ENCODE measurements at regions not wholly inside any gene's neighbourhood (a gene's known extent, or its start where the extent isn't known, plus 50 kb on each side); places are given as distances from the start of the nearest gene placed in this dataset.
A peak's percentile ranks its signal among the peaks of the same experiment; 100 is the strongest.

DNA sequence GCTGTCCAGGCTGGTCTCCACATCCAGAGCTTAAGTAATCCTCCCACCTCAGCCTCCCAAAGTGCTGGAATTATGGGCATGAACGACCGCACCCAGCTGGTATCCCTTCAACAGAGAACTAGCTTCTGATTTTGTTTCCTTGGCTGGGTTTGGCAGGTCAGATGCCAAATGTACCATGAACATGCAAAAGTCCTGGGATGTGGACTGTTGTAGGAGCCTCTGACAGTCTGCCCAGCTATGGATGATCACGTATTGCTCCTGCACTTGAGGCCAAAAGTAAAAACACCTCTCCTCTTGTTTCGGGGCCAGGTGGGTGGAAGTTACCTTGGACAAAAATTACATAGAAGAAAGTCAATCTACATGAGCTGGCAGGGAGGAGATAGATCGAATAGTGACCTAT, 699.5 kb downstream of the TYW1 start:
- 100% methylated on average over 2 of the region's 5 CpGs for WGBS (ENCODE audit: insufficient coverage)
- H3K9me3 ChIP-seq (ENCODE audit: control insufficient read depth, insufficient read depth, low read length) = no peaks in the 10 kb centered on the region
- H3K36me3 ChIP-seq (ENCODE audit: control insufficient read depth, insufficient read depth, low read length) = no peaks in the 10 kb centered on the region
- H3K27me3 ChIP-seq (ENCODE audit: control insufficient read depth, insufficient read depth, low read length) = no peaks in the 10 kb centered on the region
- no peaks in the 10 kb centered on the region for H3K4me1 ChIP-seq (ENCODE audit: control insufficient read depth, insufficient read depth, low read length)
- H3K27ac ChIP-seq (ENCODE audit: low read depth, low read length) = no peak overlapping the region
- H3K4me3 ChIP-seq (ENCODE audit: low read depth, low read length) = no peak overlapping the region
- no peak for DNase-seq (ENCODE audit: low read depth in 4 of 6, low spot score in 6 of 6)

DNA sequence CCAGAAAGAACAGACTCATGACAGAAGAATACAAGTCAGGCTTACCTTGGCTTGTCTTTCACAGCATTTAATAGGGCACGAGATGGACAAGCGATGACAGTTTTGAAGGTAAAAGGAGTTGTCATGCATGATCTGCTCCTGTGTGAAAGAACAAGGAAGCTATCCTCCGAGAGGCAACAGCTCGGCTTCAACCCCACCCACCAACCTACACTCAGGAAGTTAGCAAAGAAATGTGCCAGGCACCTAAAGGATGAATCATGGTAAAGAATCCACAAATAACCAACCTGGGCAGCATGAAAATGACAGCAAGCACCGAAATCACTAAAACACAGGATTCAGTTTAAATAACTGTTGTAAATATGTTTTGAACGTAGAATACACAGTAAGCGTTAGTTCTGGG, 700.2 kb downstream of the TYW1 start:
- Histone ChIP-seq H3K4me3 (ENCODE audit: low read depth, low read length) (no peak overlapping the region), H3K27ac (ENCODE audit: low read depth, low read length) (no peak overlapping the region), H3K36me3 (ENCODE audit: control insufficient read depth, insufficient read depth, low read length) (no peaks in the 10 kb centered on the region), H3K4me1 (ENCODE audit: control insufficient read depth, insufficient read depth, low read length) (no peaks in the 10 kb centered on the region), H3K9me3 (ENCODE audit: control insufficient read depth, insufficient read depth, low read length) (no peaks in the 10 kb centered on the region), H3K27me3 (ENCODE audit: control insufficient read depth, insufficient read depth, low read length) (no peaks in the 10 kb centered on the region)
- no peak for DNase-seq (ENCODE audit: low read depth in 4 of 6, low spot score in 6 of 6)
- no CpG with 5 or more reads among the region's 7 CpGs for WGBS (ENCODE audit: insufficient coverage)

DNA sequence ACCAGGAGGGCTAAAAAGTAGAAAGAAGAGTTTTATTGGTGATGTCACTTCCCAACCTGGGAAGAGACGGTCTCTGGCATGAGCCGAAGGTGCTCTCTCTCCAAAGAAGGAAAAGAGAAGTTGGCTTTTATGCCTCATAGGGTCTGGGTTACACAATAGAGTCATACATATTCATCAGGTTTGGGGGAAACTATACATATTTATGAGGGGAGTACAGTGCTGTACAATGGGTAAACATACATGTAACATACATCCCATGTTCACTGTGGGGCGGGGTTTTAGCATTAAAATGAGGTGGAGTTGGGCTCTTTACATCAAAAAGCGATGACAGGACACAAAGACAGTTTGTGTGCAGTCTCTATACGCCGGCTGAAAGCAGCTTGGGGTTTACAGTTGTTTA, 701.7 kb downstream of the TYW1 start:
- WGBS (ENCODE audit: insufficient coverage) = 52% methylated on average over 5 of the region's 6 CpGs

DNA sequence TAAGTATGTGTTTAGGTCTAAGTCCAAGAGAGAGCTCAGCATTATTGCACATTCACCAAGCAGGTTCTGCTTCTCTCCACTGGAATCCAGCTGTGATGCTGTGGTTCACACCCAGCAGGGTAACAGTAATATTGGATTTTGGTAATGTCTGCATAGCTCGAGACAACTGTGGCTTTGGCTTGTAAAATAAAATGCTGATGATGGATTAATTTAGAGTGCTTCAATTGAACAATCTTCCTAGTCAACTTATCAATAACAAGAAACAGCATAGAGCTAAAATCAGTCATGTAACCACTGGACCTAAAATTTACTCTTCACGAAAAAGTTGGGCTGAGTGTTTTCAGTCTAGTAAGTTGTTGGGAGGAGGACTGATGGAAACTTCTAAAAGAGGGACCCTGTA, 709.2 kb downstream of the TYW1 start:
- no peaks in the 10 kb centered on the region for H3K36me3 ChIP-seq (ENCODE audit: control insufficient read depth, insufficient read depth, low read length)
- WGBS (ENCODE audit: insufficient coverage) = no CpG with 5 or more reads among the region's 2 CpGs
- no peak overlapping the region for H3K27ac ChIP-seq (ENCODE audit: low read depth, low read length)
- no peak overlapping the region for H3K4me3 ChIP-seq (ENCODE audit: low read depth, low read length)
- no peaks in the 10 kb centered on the region for H3K27me3 ChIP-seq (ENCODE audit: control insufficient read depth, insufficient read depth, low read length)
- H3K4me1 ChIP-seq (ENCODE audit: control insufficient read depth, insufficient read depth, low read length) = no peaks in the 10 kb centered on the region
- no peak for DNase-seq (ENCODE audit: low read depth in 4 of 6, low spot score in 6 of 6)
- no peaks in the 10 kb centered on the region for H3K9me3 ChIP-seq (ENCODE audit: control insufficient read depth, insufficient read depth, low read length)

More for the DNA sequence above, 701.7 kb downstream of the TYW1 start:
- Histone ChIP-seq H3K4me1 (ENCODE audit: control insufficient read depth, insufficient read depth, low read length) (no peaks in the 10 kb centered on the region), H3K9me3 (ENCODE audit: control insufficient read depth, insufficient read depth, low read length) (no peaks in the 10 kb centered on the region), H3K36me3 (ENCODE audit: control insufficient read depth, insufficient read depth, low read length) (no peaks in the 10 kb centered on the region), H3K4me3 (ENCODE audit: low read depth, low read length) (no peak overlapping the region), H3K27ac (ENCODE audit: low read depth, low read length) (no peak overlapping the region), H3K27me3 (ENCODE audit: control insufficient read depth, insufficient read depth, low read length) (no peaks in the 10 kb centered on the region)
- no peak for DNase-seq (ENCODE audit: low read depth in 4 of 6, low spot score in 6 of 6)

DNA sequence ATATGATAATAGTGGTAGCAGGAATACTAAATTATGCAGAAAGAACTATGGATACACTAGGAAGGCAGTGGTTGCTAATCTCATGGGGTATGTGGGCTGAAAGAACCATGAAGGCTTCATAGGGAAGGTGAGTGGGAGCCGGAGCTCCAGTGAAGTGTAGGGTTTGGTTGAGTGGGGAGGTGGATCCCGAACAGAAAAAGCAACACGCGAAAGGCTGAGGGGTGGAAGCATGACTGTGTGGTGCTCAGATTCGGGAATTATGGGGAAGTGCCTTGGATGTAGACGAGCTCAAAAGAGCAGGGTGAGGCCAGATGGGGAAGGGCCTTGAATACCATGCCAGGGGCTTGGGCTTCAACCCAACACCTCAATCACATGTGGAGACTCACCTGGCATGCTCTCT, 715.1 kb downstream of the TYW1 start:
- H3K9me3 ChIP-seq (ENCODE audit: control insufficient read depth, insufficient read depth, low read length) = no peaks in the 10 kb centered on the region
- DNase-seq (ENCODE audit: low read depth in 4 of 6, low spot score in 6 of 6) = no peak
- H3K4me1 ChIP-seq (ENCODE audit: control insufficient read depth, insufficient read depth, low read length) = peaks cover 4% of the 10 kb centered on the region
- H3K27ac ChIP-seq (ENCODE audit: low read depth, low read length) = no peak overlapping the region
- no peaks in the 10 kb centered on the region for H3K36me3 ChIP-seq (ENCODE audit: control insufficient read depth, insufficient read depth, low read length)
- no peak overlapping the region for H3K4me3 ChIP-seq (ENCODE audit: low read depth, low read length)
- H3K27me3 ChIP-seq (ENCODE audit: control insufficient read depth, insufficient read depth, low read length) = no peaks in the 10 kb centered on the region
- 98% methylated on average over 6 of the region's 6 CpGs for WGBS (ENCODE audit: insufficient coverage)

DNA sequence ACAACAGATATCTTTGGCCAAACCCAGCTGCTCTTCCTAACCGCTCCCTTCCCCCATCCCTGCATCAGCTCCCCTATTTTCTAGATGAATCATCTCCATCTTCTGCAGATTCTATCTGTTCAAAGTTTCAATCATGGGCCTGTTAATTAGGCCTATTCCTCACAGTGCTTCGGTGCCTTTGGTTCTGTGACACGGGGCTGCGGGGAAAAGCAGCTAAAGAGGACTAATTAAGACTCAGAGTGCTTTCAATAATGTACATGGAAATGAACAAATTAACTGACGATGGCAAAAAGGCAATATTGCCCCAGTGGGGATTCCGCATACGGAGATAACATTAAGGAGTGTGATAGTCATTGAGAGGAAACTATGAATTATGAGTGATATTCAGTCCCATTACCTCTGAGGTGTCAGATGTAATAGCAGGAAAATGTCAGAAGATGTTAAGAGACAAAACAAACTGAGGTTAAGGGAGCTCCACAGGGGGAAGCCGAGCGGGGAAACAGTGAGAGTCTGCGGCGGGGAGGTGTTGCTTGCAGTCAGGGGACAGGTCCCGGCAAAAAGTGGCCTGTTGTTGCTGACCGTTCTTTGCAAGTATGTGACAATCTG, 716.9 kb downstream of the TYW1 start:
- Histone ChIP-seq H3K9me3 (ENCODE audit: control insufficient read depth, insufficient read depth, low read length) (no peaks in the 10 kb centered on the region), H3K36me3 (ENCODE audit: control insufficient read depth, insufficient read depth, low read length) (no peaks in the 10 kb centered on the region), H3K27me3 (ENCODE audit: control insufficient read depth, insufficient read depth, low read length) (peaks cover 2% of the 10 kb centered on the region), H3K4me3 (ENCODE audit: low read depth, low read length) (no peak overlapping the region), H3K4me1 (ENCODE audit: control insufficient read depth, insufficient read depth, low read length) (peaks cover 4% of the 10 kb centered on the region), H3K27ac (ENCODE audit: low read depth, low read length) (no peak overlapping the region)
- peak in 4 of 6 donors; percentile 4 to 95 (median 18) for DNase-seq (ENCODE audit: low read depth in 4 of 6, low spot score in 6 of 6)
- 58% methylated on average over 13 of the region's 13 CpGs for WGBS (ENCODE audit: insufficient coverage)

DNA sequence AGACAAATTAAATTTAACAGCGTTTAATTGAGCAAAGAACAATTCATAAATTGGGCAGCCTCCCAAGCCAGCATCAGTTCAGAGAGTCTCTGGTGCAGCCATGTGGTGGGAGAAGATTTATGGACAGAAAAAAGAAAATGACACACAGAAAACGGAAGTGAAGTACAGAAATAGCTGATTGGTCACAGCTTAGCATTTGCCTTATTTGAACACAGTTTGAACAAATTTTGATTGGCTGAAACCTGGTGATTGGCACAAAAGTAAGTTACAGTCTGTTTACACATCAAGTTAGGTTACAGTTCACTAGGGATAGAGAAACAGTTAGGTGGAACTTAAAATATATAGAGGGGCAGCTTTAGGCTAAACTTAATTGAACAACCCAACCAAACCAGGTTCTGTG, 720.1 kb downstream of the TYW1 start:
- Histone ChIP-seq H3K4me3 (ENCODE audit: low read depth, low read length) (no peak overlapping the region), H3K27ac (ENCODE audit: low read depth, low read length) (no peak overlapping the region), H3K36me3 (ENCODE audit: control insufficient read depth, insufficient read depth, low read length) (no peaks in the 10 kb centered on the region), H3K27me3 (ENCODE audit: control insufficient read depth, insufficient read depth, low read length) (peaks cover 2% of the 10 kb centered on the region), H3K9me3 (ENCODE audit: control insufficient read depth, insufficient read depth, low read length) (no peaks in the 10 kb centered on the region), H3K4me1 (ENCODE audit: control insufficient read depth, insufficient read depth, low read length) (peaks cover 4% of the 10 kb centered on the region)
- peak in 2 of 6 donors; percentile 11 to 35 for DNase-seq (ENCODE audit: low read depth in 4 of 6, low spot score in 6 of 6)
- 56% methylated on average over 1 of the region's 2 CpGs for WGBS (ENCODE audit: insufficient coverage)

DNA sequence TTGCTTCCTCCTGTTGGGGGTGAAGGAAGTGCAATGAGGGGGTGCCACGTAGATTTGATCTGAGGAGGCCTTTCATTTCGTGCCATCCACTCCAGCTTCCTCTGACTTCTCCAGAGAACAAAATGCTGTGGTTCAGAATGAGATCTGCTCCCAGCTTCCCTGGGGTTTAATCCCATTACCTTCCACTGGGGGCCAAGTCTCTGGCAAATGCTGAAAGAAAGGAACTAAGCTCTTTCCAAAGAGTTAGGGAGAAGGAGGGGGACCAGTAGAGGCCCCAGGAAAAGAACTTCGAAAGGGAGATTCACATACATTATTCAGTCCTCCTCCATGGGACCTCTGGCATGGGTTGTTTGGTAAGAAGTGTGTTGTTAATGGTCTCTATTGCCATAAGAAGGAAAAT, 727.0 kb downstream of the TYW1 start:
- WGBS (ENCODE audit: insufficient coverage) = no CpG with 5 or more reads among the region's 3 CpGs
- Histone ChIP-seq H3K4me1 (ENCODE audit: control insufficient read depth, insufficient read depth, low read length) (no peaks in the 10 kb centered on the region), H3K27me3 (ENCODE audit: control insufficient read depth, insufficient read depth, low read length) (no peaks in the 10 kb centered on the region), H3K9me3 (ENCODE audit: control insufficient read depth, insufficient read depth, low read length) (no peaks in the 10 kb centered on the region), H3K36me3 (ENCODE audit: control insufficient read depth, insufficient read depth, low read length) (no peaks in the 10 kb centered on the region), H3K4me3 (ENCODE audit: low read depth, low read length) (no peak overlapping the region), H3K27ac (ENCODE audit: low read depth, low read length) (no peak overlapping the region)
- DNase-seq (ENCODE audit: low read depth in 4 of 6, low spot score in 6 of 6) = no peak

DNA sequence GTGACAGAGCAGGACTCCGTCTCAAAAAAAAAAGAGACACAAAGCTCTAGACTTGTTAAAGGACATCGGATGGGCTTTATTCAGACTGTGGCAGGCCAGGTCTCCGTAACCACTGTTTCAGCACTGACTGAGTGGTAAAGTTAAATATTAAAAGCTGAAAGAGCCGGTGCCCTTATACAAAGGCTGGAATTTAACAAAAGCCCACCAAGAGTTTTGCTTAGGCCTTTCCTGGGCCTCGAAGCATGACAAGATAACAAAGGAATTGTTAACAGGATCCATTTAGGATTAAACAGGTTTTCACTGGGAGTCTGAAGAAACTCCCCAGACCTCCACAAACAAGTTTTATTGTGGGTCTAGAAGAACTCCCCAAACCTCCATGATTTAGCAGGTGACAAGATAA, 727.8 kb downstream of the TYW1 start:
- no peak overlapping the region for H3K4me3 ChIP-seq (ENCODE audit: low read depth, low read length)
- H3K27ac ChIP-seq (ENCODE audit: low read depth, low read length) = no peak overlapping the region
- DNase-seq (ENCODE audit: low read depth in 4 of 6, low spot score in 6 of 6) = no peak
- 65% methylated on average over 4 of the region's 5 CpGs for WGBS (ENCODE audit: insufficient coverage)
- H3K9me3 ChIP-seq (ENCODE audit: control insufficient read depth, insufficient read depth, low read length) = no peaks in the 10 kb centered on the region
- no peaks in the 10 kb centered on the region for H3K4me1 ChIP-seq (ENCODE audit: control insufficient read depth, insufficient read depth, low read length)
- H3K27me3 ChIP-seq (ENCODE audit: control insufficient read depth, insufficient read depth, low read length) = no peaks in the 10 kb centered on the region
- H3K36me3 ChIP-seq (ENCODE audit: control insufficient read depth, insufficient read depth, low read length) = no peaks in the 10 kb centered on the region

DNA sequence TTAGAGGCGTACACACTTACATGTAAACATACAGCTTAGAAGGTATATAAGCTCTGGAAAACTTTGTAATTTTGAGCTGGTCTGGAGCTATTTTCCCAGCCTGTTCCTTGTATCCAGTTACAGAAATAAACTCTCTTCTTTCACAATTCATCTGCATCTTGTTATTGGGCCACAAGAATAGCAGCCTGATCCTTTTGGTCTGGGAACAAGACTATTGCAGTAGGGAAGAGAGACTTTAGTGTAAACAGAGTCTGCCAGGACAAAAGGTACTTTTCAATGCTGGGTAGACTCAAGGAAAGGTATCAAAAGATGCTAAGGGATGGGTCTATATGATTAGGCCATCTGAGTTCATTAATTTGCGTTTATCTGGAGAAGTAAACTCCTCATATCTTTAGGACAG, 728.3 kb downstream of the TYW1 start:
- no peaks in the 10 kb centered on the region for H3K36me3 ChIP-seq (ENCODE audit: control insufficient read depth, insufficient read depth, low read length)
- no CpG with 5 or more reads among the region's 2 CpGs for WGBS (ENCODE audit: insufficient coverage)
- H3K27me3 ChIP-seq (ENCODE audit: control insufficient read depth, insufficient read depth, low read length) = no peaks in the 10 kb centered on the region
- no peak overlapping the region for H3K4me3 ChIP-seq (ENCODE audit: low read depth, low read length)
- no peak overlapping the region for H3K27ac ChIP-seq (ENCODE audit: low read depth, low read length)
- no peaks in the 10 kb centered on the region for H3K9me3 ChIP-seq (ENCODE audit: control insufficient read depth, insufficient read depth, low read length)
- no peaks in the 10 kb centered on the region for H3K4me1 ChIP-seq (ENCODE audit: control insufficient read depth, insufficient read depth, low read length)
- no peak for DNase-seq (ENCODE audit: low read depth in 4 of 6, low spot score in 6 of 6)

All from spinal cord (tissue), 9 donors.